ENCODE measurements at regions not wholly inside any gene's neighbourhood (a gene's known extent, or its start where the extent isn't known, plus 50 kb on each side); places are given as distances from the start of the nearest gene placed in this dataset.

DNA sequence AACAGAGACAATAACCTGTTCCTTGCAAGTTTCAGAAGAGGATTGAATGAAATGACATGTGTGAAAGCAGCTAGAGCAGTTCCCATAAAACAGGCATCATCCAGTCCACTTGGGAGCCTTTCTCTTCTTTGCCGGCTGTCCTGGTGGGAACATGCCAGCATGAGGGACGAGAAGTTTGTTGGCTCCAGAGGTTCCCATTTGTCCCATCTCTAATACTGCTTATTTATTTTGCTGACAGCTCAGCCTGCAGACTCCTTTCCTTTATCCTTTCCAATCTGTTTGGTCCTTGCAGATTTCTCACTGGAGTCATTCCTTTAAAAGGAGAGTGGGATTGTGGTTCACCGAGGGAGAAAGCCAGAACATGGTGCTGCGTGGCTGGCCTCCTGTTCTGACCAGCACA, 321.5 kb upstream of the CLINT1 start:
- no peaks in the 10 kb centered on the region for H3K4me1 ChIP-seq (replicated peaks; ENCODE audit: insufficient read depth)
- no peak overlapping the region for H3K27ac ChIP-seq
- H3K79me2 ChIP-seq (ENCODE audit: low read depth): no peaks in the 10 kb centered on the region
- H3K9me3 ChIP-seq (ENCODE audit: insufficient read depth, low read depth): no peaks in the 10 kb centered on the region
- ChIA-PET POLR2A (ENCODE audit: unreplicated experiment) (no interaction called here), CTCF (no interaction called here)
- DNase-seq: no peak
- H3K4me3 ChIP-seq: no peak overlapping the region
- intact Hi-C loops (cut with micrococcal nuclease; ENCODE audit: unreplicated experiment): no loop called here
- H3K27me3 ChIP-seq (ENCODE audit: insufficient read depth, low read depth): peaks cover 33% of the 10 kb centered on the region
- no peak overlapping the region for H2AFZ ChIP-seq
- no peaks in the 10 kb centered on the region for H4K20me1 ChIP-seq (ENCODE audit: insufficient read depth)
- no peaks in the 10 kb centered on the region for H3F3A ChIP-seq (ENCODE audit: insufficient read depth, low read depth)
- TF ChIP-seq, protein P1, sequence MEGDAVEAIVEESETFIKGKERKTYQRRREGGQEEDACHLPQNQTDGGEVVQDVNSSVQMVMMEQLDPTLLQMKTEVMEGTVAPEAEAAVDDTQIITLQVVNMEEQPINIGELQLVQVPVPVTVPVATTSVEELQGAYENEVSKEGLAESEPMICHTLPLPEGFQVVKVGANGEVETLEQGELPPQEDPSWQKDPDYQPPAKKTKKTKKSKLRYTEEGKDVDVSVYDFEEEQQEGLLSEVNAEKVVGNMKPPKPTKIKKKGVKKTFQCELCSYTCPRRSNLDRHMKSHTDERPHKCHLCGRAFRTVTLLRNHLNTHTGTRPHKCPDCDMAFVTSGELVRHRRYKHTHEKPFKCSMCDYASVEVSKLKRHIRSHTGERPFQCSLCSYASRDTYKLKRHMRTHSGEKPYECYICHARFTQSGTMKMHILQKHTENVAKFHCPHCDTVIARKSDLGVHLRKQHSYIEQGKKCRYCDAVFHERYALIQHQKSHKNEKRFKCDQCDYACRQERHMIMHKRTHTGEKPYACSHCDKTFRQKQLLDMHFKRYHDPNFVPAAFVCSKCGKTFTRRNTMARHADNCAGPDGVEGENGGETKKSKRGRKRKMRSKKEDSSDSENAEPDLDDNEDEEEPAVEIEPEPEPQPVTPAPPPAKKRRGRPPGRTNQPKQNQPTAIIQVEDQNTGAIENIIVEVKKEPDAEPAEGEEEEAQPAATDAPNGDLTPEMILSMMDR (conservative IDR thresholded peaks at IDR 0.05): no peak
- no peak for TF ChIP-seq EZH2 (IDR thresholded peaks at IDR 0.05; ENCODE audit: low read depth)
- H3K9me2 ChIP-seq (ENCODE audit: insufficient read depth): no peaks in the 10 kb centered on the region
- BruUV-seq (replicated peaks): no TSS peak
- no peak overlapping the region for H3K4me2 ChIP-seq
- H3K36me3 ChIP-seq (ENCODE audit: low read depth): no peaks in the 10 kb centered on the region

DNA sequence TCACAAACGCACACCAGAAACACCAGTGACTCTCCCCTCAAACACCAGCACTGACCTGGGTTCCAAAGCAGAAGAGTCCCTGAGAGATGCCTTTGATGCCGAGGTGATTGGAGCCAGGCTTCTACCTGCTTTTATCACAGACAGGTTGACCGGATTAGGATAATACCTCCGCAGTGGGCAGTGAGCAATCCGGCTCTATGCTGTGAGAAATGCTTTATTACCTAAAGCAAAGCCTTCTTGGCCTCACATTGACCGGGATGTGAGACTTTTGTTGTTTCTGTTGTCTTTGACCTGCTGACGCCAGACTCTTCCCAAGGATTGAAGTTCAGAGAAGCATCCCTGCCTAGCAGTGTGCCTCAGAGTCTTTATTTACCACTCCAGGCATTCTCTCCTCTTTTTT, 320.3 kb upstream of the CLINT1 start:
- H3K27ac ChIP-seq: no peak overlapping the region
- intact Hi-C loops (cut with micrococcal nuclease; ENCODE audit: unreplicated experiment): no loop called here
- H4K20me1 ChIP-seq (ENCODE audit: insufficient read depth): no peaks in the 10 kb centered on the region
- TF ChIP-seq EZH2 (IDR thresholded peaks at IDR 0.05; ENCODE audit: low read depth): no peak
- TF ChIP-seq, protein P1 (conservative IDR thresholded peaks at IDR 0.05): no peak
- H3K9me3 ChIP-seq (ENCODE audit: insufficient read depth, low read depth): no peaks in the 10 kb centered on the region
- DNase-seq: no peak
- H2AFZ ChIP-seq: no peak overlapping the region
- H3K4me2 ChIP-seq: no peak overlapping the region
- no peak overlapping the region for H3K4me3 ChIP-seq
- H3K27me3 ChIP-seq (ENCODE audit: insufficient read depth, low read depth): peaks cover 33% of the 10 kb centered on the region
- POLR2A ChIA-PET (ENCODE audit: unreplicated experiment): no interaction called here
- H3K79me2 ChIP-seq (ENCODE audit: low read depth): no peaks in the 10 kb centered on the region
- CTCF ChIA-PET: no interaction called here
- H3K9me2 ChIP-seq (ENCODE audit: insufficient read depth): no peaks in the 10 kb centered on the region
- BruUV-seq (replicated peaks): no TSS peak
- no peaks in the 10 kb centered on the region for H3K36me3 ChIP-seq (ENCODE audit: low read depth)
- H3F3A ChIP-seq (ENCODE audit: insufficient read depth, low read depth): no peaks in the 10 kb centered on the region
- H3K4me1 ChIP-seq (replicated peaks; ENCODE audit: insufficient read depth): no peaks in the 10 kb centered on the region

DNA sequence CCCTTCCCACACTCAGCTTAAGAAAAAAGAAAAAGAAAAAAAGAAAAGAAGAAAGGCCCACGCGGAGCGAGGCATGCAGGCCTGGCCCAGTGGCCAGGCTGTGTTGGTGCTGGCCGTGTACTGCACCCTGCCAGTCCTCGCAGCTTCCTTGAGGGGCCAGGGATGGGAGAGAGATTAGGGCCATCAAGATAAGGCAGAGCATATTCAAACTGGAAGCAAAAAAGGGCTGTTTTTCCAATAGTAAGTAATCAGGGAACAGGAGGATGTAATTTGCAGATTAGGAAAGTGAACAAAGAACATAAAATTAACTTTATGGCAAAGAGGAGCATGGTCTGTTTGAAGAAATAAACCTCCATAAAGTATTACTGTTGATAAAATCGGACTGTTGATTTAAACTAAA, 319.6 kb upstream of the CLINT1 start:
- Histone ChIP-seq H3K27me3 (ENCODE audit: insufficient read depth, low read depth) (peaks cover 33% of the 10 kb centered on the region), H3K79me2 (ENCODE audit: low read depth) (no peaks in the 10 kb centered on the region), H3K9me2 (ENCODE audit: insufficient read depth) (no peaks in the 10 kb centered on the region), H3K36me3 (ENCODE audit: low read depth) (no peaks in the 10 kb centered on the region), H4K20me1 (ENCODE audit: insufficient read depth) (no peaks in the 10 kb centered on the region), H3F3A (ENCODE audit: insufficient read depth, low read depth) (no peaks in the 10 kb centered on the region), H2AFZ (no peak overlapping the region), H3K4me3 (no peak overlapping the region), H3K27ac (no peak overlapping the region), H3K9me3 (ENCODE audit: insufficient read depth, low read depth) (no peaks in the 10 kb centered on the region), H3K4me1 (replicated peaks; ENCODE audit: insufficient read depth) (no peaks in the 10 kb centered on the region), H3K4me2 (no peak overlapping the region)
- no TSS peak for BruUV-seq (replicated peaks)
- intact Hi-C loops (cut with micrococcal nuclease; ENCODE audit: unreplicated experiment): no loop called here
- TF ChIP-seq EZH2 (IDR thresholded peaks at IDR 0.05; ENCODE audit: low read depth): no peak
- TF ChIP-seq, protein P1 (conservative IDR thresholded peaks at IDR 0.05): no peak
- no peak for DNase-seq
- ChIA-PET POLR2A (ENCODE audit: unreplicated experiment) (no interaction called here), CTCF (no interaction called here)
